ENCODE measurements at regions not wholly inside any gene's neighbourhood (a gene's known extent, or its start where the extent isn't known, plus 50 kb on each side); places are given as distances from the start of the nearest gene placed in this dataset.

GRCh38 chr18:75544496-75544895, 117.0 kb upstream of the SMIM21 start:
- H3K4me1 Mint-ChIP-seq = no peaks in the 10 kb centered on the region
- peaks cover 8% of the 10 kb centered on the region for H3K27me3 Mint-ChIP-seq
- H3K9me3 Mint-ChIP-seq = no peaks in the 10 kb centered on the region
- no peak for DNase-seq
- intact Hi-C loops (cut with micrococcal nuclease) = no loop called here
- H3K36me3 Mint-ChIP-seq (ENCODE audit: low read depth) = no peaks in the 10 kb centered on the region
- H3K4me3 Mint-ChIP-seq = no peak overlapping the region
- no peak overlapping the region for H3K27ac Mint-ChIP-seq

- no peaks in the 10 kb centered on the region for H3K36me3 Mint-ChIP-seq (ENCODE audit: low read depth)
- no peaks in the 10 kb centered on the region for H3K4me1 Mint-ChIP-seq
- intact Hi-C loops (cut with micrococcal nuclease) = no loop called here
- no peaks in the 10 kb centered on the region for H3K9me3 Mint-ChIP-seq
- peaks cover 8% of the 10 kb centered on the region for H3K27me3 Mint-ChIP-seq
- DNase-seq = no peak
- no peak overlapping the region for H3K4me3 Mint-ChIP-seq
- H3K27ac Mint-ChIP-seq = no peak overlapping the region
Observed at GRCh38 chr18:75544051-75544481, 116.6 kb upstream of the SMIM21 start.

GRCh38 chr18:75538727-75539126, 111.2 kb upstream of the SMIM21 start:
- peaks cover 10% of the 10 kb centered on the region for H3K27me3 Mint-ChIP-seq
- no peaks in the 10 kb centered on the region for H3K36me3 Mint-ChIP-seq (ENCODE audit: low read depth)
- H3K9me3 Mint-ChIP-seq = no peaks in the 10 kb centered on the region
- no peak for DNase-seq
- H3K4me1 Mint-ChIP-seq = no peaks in the 10 kb centered on the region
- no peak overlapping the region for H3K4me3 Mint-ChIP-seq
- intact Hi-C loops (cut with micrococcal nuclease) = no loop called here
- no peak overlapping the region for H3K27ac Mint-ChIP-seq

GRCh38 chr18:75533950-75534349, 106.4 kb upstream of the SMIM21 start:
- Mint-ChIP-seq H3K36me3 (ENCODE audit: low read depth) (no peaks in the 10 kb centered on the region), H3K9me3 (no peaks in the 10 kb centered on the region), H3K27me3 (peaks cover 3% of the 10 kb centered on the region), H3K27ac (no peak overlapping the region), H3K4me3 (no peak overlapping the region), H3K4me1 (no peaks in the 10 kb centered on the region)
- intact Hi-C loops (cut with micrococcal nuclease) = no loop called here
- DNase-seq = no peak

- no peaks in the 10 kb centered on the region for H3K9me3 Mint-ChIP-seq
Observed at GRCh38 chr18:75533209-75533608, 105.7 kb upstream of the SMIM21 start.

GRCh38 chr18:75531851-75532459, 104.5 kb upstream of the SMIM21 start:
- Mint-ChIP-seq H3K27me3 (peaks cover 2% of the 10 kb centered on the region), H3K4me1 (no peaks in the 10 kb centered on the region), H3K27ac (no peak overlapping the region), H3K36me3 (ENCODE audit: low read depth) (no peaks in the 10 kb centered on the region), H3K4me3 (no peak overlapping the region), H3K9me3 (no peaks in the 10 kb centered on the region)
- peak; percentile 28 for DNase-seq
- intact Hi-C loops (cut with micrococcal nuclease) = no loop called here

More at GRCh38 chr18:75533209-75533608, 105.7 kb upstream of the SMIM21 start:
- Mint-ChIP-seq H3K4me3 (no peak overlapping the region), H3K4me1 (no peaks in the 10 kb centered on the region), H3K27ac (no peak overlapping the region), H3K36me3 (ENCODE audit: low read depth) (no peaks in the 10 kb centered on the region), H3K27me3 (peaks cover 3% of the 10 kb centered on the region)
- DNase-seq = no peak
- intact Hi-C loops (cut with micrococcal nuclease) = no loop called here

GRCh38 chr18:75531212-75531850, 103.8 kb upstream of the SMIM21 start:
- Mint-ChIP-seq H3K4me3 (no peak overlapping the region), H3K9me3 (no peaks in the 10 kb centered on the region), H3K27me3 (no peaks in the 10 kb centered on the region), H3K27ac (no peak overlapping the region), H3K36me3 (ENCODE audit: low read depth) (no peaks in the 10 kb centered on the region), H3K4me1 (no peaks in the 10 kb centered on the region)
- intact Hi-C loops (cut with micrococcal nuclease) = no loop called here
- DNase-seq = peak; percentile 34

- no peaks in the 10 kb centered on the region for H3K4me1 Mint-ChIP-seq
- H3K9me3 Mint-ChIP-seq = no peaks in the 10 kb centered on the region
- H3K4me3 Mint-ChIP-seq = no peak overlapping the region
- no peaks in the 10 kb centered on the region for H3K36me3 Mint-ChIP-seq (ENCODE audit: low read depth)
- DNase-seq = no peak
- no peaks in the 10 kb centered on the region for H3K27me3 Mint-ChIP-seq
- intact Hi-C loops (cut with micrococcal nuclease) = no loop called here
- no peak overlapping the region for H3K27ac Mint-ChIP-seq
Observed at GRCh38 chr18:75530566-75531211, 103.2 kb upstream of the SMIM21 start.

- intact Hi-C loops (cut with micrococcal nuclease) = no loop called here
- no peak for DNase-seq
- no peaks in the 10 kb centered on the region for H3K4me1 Mint-ChIP-seq
- no peak overlapping the region for H3K27ac Mint-ChIP-seq
- no peaks in the 10 kb centered on the region for H3K36me3 Mint-ChIP-seq (ENCODE audit: low read depth)
- no peak overlapping the region for H3K4me3 Mint-ChIP-seq
- H3K27me3 Mint-ChIP-seq = no peaks in the 10 kb centered on the region
- no peaks in the 10 kb centered on the region for H3K9me3 Mint-ChIP-seq
Observed at GRCh38 chr18:75530118-75530517, 102.6 kb upstream of the SMIM21 start.

- Mint-ChIP-seq H3K4me1 (no peaks in the 10 kb centered on the region), H3K27ac (no peak overlapping the region), H3K36me3 (ENCODE audit: low read depth) (no peaks in the 10 kb centered on the region), H3K27me3 (no peaks in the 10 kb centered on the region), H3K9me3 (no peaks in the 10 kb centered on the region), H3K4me3 (no peak overlapping the region)
- no peak for DNase-seq
- intact Hi-C loops (cut with micrococcal nuclease) = no loop called here
Observed at GRCh38 chr18:75529394-75529793, 101.9 kb upstream of the SMIM21 start.

- Mint-ChIP-seq H3K4me3 (no peak overlapping the region), H3K27me3 (no peaks in the 10 kb centered on the region), H3K27ac (no peak overlapping the region), H3K36me3 (ENCODE audit: low read depth) (no peaks in the 10 kb centered on the region), H3K9me3 (no peaks in the 10 kb centered on the region), H3K4me1 (no peaks in the 10 kb centered on the region)
- intact Hi-C loops (cut with micrococcal nuclease) = no loop called here
- peak; percentile 12 for DNase-seq
Observed at GRCh38 chr18:75527848-75528685, 100.6 kb upstream of the SMIM21 start.

GRCh38 chr18:75526038-75526437, 98.5 kb upstream of the SMIM21 start:
- H3K9me3 Mint-ChIP-seq = no peaks in the 10 kb centered on the region
- no peak for DNase-seq
- intact Hi-C loops (cut with micrococcal nuclease) = no loop called here

GRCh38 chr18:75525331-75525730, 97.8 kb upstream of the SMIM21 start:
- no peak for DNase-seq

More at GRCh38 chr18:75526038-75526437, 98.5 kb upstream of the SMIM21 start:
- no peak overlapping the region for H3K4me3 Mint-ChIP-seq
- no peaks in the 10 kb centered on the region for H3K36me3 Mint-ChIP-seq (ENCODE audit: low read depth)
- no peaks in the 10 kb centered on the region for H3K4me1 Mint-ChIP-seq
- no peaks in the 10 kb centered on the region for H3K27me3 Mint-ChIP-seq
- H3K27ac Mint-ChIP-seq = no peak overlapping the region

GRCh38 chr18:75524841-75525240, 97.3 kb upstream of the SMIM21 start:
- intact Hi-C loops (cut with micrococcal nuclease) = no loop called here
- Mint-ChIP-seq H3K4me1 (no peaks in the 10 kb centered on the region), H3K36me3 (ENCODE audit: low read depth) (no peaks in the 10 kb centered on the region)

More at GRCh38 chr18:75525331-75525730, 97.8 kb upstream of the SMIM21 start:
- Mint-ChIP-seq H3K9me3 (no peaks in the 10 kb centered on the region), H3K4me1 (no peaks in the 10 kb centered on the region), H3K4me3 (no peak overlapping the region), H3K27me3 (no peaks in the 10 kb centered on the region), H3K27ac (no peak overlapping the region), H3K36me3 (ENCODE audit: low read depth) (no peaks in the 10 kb centered on the region)
- intact Hi-C loops (cut with micrococcal nuclease) = no loop called here

More at GRCh38 chr18:75524841-75525240, 97.3 kb upstream of the SMIM21 start:
- H3K27me3 Mint-ChIP-seq = no peaks in the 10 kb centered on the region
- DNase-seq = no peak
- H3K4me3 Mint-ChIP-seq = no peak overlapping the region
- H3K27ac Mint-ChIP-seq = no peak overlapping the region
- H3K9me3 Mint-ChIP-seq = no peaks in the 10 kb centered on the region
